Endothelial cell of umbilical vein (primary cell): ENCODE measurements at regions not wholly inside any gene's neighbourhood (a gene's known extent, or its start where the extent isn't known, plus 50 kb on each side); places are given as distances from the start of the nearest gene placed in this dataset.

Experiments used
- BruUV-seq: library from RNA; stranded (reverse); fragments of 400-500 nt; replicated peaks from 2 replicates; lab custom pipeline; 2021; lab: Mats Ljungman, UMichigan
- CTCF ChIA-PET: fragments of 300-600, 350-600 bp; sonication (Branson Sonifier 250); formaldehyde crosslinking; loops from one replicate; lab custom pipeline; 2021; ENCODE audit warnings: antibody characterized with exemption, inconsistent platforms; lab: Charles Lee
- POLR2A ChIA-PET: fragments of 300-600, 350-600 bp; sonication (Branson Sonifier 250); formaldehyde crosslinking; loops from one replicate; lab custom pipeline; 2021; ENCODE audit warnings: antibody characterized with exemption, inconsistent platforms; lab: Charles Lee
- DNase-seq: peaks from one replicate; pipeline ENCODE4 v3.0.0-alpha.2; 2011; ENCODE audit warnings: low read depth, low spot score
- FAIRE-seq: peaks from 2 replicates; lab custom pipeline; 2011; peaks lifted over from hg19 to GRCh38; lab: Jason Lieb, UNC
- H2AFZ ChIP-seq: 2 replicates; pipeline ENCODE4 v1.6.0; 2012; ENCODE audit warnings: low read depth, low read length, control low read depth, inconsistent platforms
- H3K27ac ChIP-seq: 2 replicates; pipeline ENCODE4 v1.5.1; 2011; ENCODE audit warnings: low read depth, mild to moderate bottlenecking, control low read depth, low read length, moderate library complexity; ENCODE audit not compliant: insufficient read depth
- H3K27me3 ChIP-seq, 2 experiments: 2 replicates each; pipeline versions ENCODE4 v1.6.0 to v1.6.1; 2011; ENCODE audit warnings: low read length in 2 of 2, mixed read lengths in 1 of 2; ENCODE audit not compliant: control insufficient read depth in 2 of 2, insufficient read depth in 2 of 2
- H3K36me3 ChIP-seq, 2 experiments: 2 replicates in 1 of 2; 3 replicates in 1 of 2; pipeline ENCODE4 v1.5.1; 2011; ENCODE audit warnings: low read length in 2 of 2, mild to moderate bottlenecking in 1 of 2, moderate library complexity in 1 of 2; ENCODE audit not compliant: control insufficient read depth in 2 of 2, insufficient read depth in 2 of 2; ENCODE audit errors: extremely low read depth in 1 of 2
- H3K4me1 ChIP-seq: 3 replicates; pipeline ENCODE4 v1.5.1; 2011; ENCODE audit warnings: mild to moderate bottlenecking, low read length; ENCODE audit not compliant: control insufficient read depth, insufficient read depth; ENCODE audit errors: extremely low read depth
- H3K4me2 ChIP-seq: 2 replicates; pipeline ENCODE4 v1.6.1; 2011; ENCODE audit warnings: low read length, control low read depth, mixed read lengths; ENCODE audit not compliant: insufficient read depth
- H3K4me3 ChIP-seq, 3 experiments: fragments of 200-600 bp in 1 of 3; sonication (generic), shearing (Covaris generic) in 1 of 3; replicated peaks in 1 of 3; 2 replicates each; pipeline ENCODE4 v1.5.1; 2011 to 2016; ENCODE audit warnings: control low read depth in 3 of 3, low read length in 3 of 3, mild to moderate bottlenecking in 2 of 3, inconsistent platforms in 1 of 3, low read depth in 1 of 3, moderate library complexity in 1 of 3; ENCODE audit not compliant: insufficient read depth in 1 of 3
- H3K79me2 ChIP-seq: 2 replicates; pipeline ENCODE4 v1.6.0; 2012; ENCODE audit warnings: low read length, inconsistent platforms; ENCODE audit not compliant: control insufficient read depth, insufficient read depth
- H3K9ac ChIP-seq: replicated peaks from 2 replicates; pipeline ENCODE3; 2011; ENCODE audit warnings: low read length, control low read depth; ENCODE audit not compliant: insufficient read depth; ENCODE audit errors: extremely low read depth
- H3K9me1 ChIP-seq: replicated peaks from 3 replicates; pipeline ENCODE4 v1.6.0; 2011; ENCODE audit warnings: mild to moderate bottlenecking, low read length; ENCODE audit not compliant: control insufficient read depth, insufficient read depth; ENCODE audit errors: extremely low read depth
- H3K9me3 ChIP-seq: replicated peaks from 2 replicates; pipeline ENCODE4 v1.5.1; 2012; ENCODE audit warnings: low read length, inconsistent platforms; ENCODE audit not compliant: control insufficient read depth, insufficient read depth
- H4K20me1 ChIP-seq: replicated peaks from 2 replicates; pipeline ENCODE3; 2011; ENCODE audit warnings: mild to moderate bottlenecking, low read length; ENCODE audit not compliant: control insufficient read depth, insufficient read depth; ENCODE audit errors: extremely low read depth
- CTCF ChIP-seq, 2 donors: IDR thresholded peaks; 1 replicate in 1 of 2; 2 replicates in 1 of 2; pipeline ENCODE4 v1.5.1; 2011; ENCODE audit warnings: low read length in 2 of 2, mild to moderate bottlenecking in 2 of 2, moderate library complexity in 2 of 2, control low read depth in 1 of 2, inconsistent platforms in 1 of 2, low read depth in 1 of 2; ENCODE audit not compliant: insufficient read depth in 1 of 2; ENCODE audit errors: extremely low read depth in 1 of 2
- EZH2 ChIP-seq: IDR thresholded peaks from 2 replicates; pipeline ENCODE4 v1.6.1; 2012; ENCODE audit warnings: borderline replicate concordance, low read depth, mild to moderate bottlenecking, moderate library complexity, low read length, inconsistent platforms; ENCODE audit not compliant: severe bottlenecking
- FOS ChIP-seq: IDR thresholded peaks from 2 replicates; pipeline ENCODE4 v1.6.1; 2011; ENCODE audit warnings: mild to moderate bottlenecking, low read length, moderate library complexity, borderline replicate concordance; ENCODE audit not compliant: insufficient read depth
- GATA2 ChIP-seq: IDR thresholded peaks from 2 replicates; pipeline ENCODE4 v1.7.0; 2011; ENCODE audit warnings: low read depth, mild to moderate bottlenecking, moderate library complexity, mixed read lengths, low read length; ENCODE audit not compliant: insufficient read length, insufficient read depth
- JUN ChIP-seq: IDR thresholded peaks from 2 replicates; pipeline ENCODE4 v1.6.1; 2011; ENCODE audit warnings: borderline replicate concordance, low read depth; ENCODE audit not compliant: insufficient read length, insufficient read depth
- MAX ChIP-seq: IDR thresholded peaks from 2 replicates; pipeline ENCODE4 v1.6.1; 2011; ENCODE audit not compliant: insufficient read depth, insufficient read length
- MYC ChIP-seq: IDR thresholded peaks from one replicate; pipeline ENCODE4 v1.6.1; 2011; ENCODE audit warnings: mild to moderate bottlenecking, low read depth, low read length
- POLR2A ChIP-seq: IDR thresholded peaks from 2 replicates; pipeline ENCODE4 v1.6.1; 2012; ENCODE audit warnings: low read depth, mild to moderate bottlenecking, control low read depth, low read length
- POLR2AphosphoS5 ChIP-seq: IDR thresholded peaks from 2 replicates; pipeline ENCODE4 v1.6.1; 2012; ENCODE audit warnings: low read depth, mild to moderate bottlenecking, control low read depth, low read length, moderate library complexity; ENCODE audit not compliant: insufficient read depth
- dilution Hi-C: fragments of 300-500 bp; cut with MboI; formaldehyde crosslinking; loops from one replicate; pipeline ENCODE4 v1.15.0; 2019; ENCODE audit warnings: low sequenced_read_pairs; ENCODE audit not compliant: extremely low pct_ligation_motif_present
- intact Hi-C: fragments of 100-400 bp; cut with micrococcal nuclease; formaldehyde crosslinking; loops from one replicate; pipeline ENCODE4 v1.10.0; 2022

GRCh38 chr4:94063084-94063483, 144.6 kb upstream of the SMARCAD1 start:
- H3K4me1 ChIP-seq = no peaks in the 10 kb centered on the region
- no TSS peak for BruUV-seq
- no peaks in the 10 kb centered on the region for H3K9me3 ChIP-seq
- H3K9me1 ChIP-seq = no peaks in the 10 kb centered on the region
- H3K27me3 ChIP-seq = no peaks in the 10 kb centered on the region
- intact Hi-C loops = no loop called here
- DNase-seq (no peak), FAIRE-seq (no peak)
- H2AFZ ChIP-seq = no peak overlapping the region
- H3K9ac ChIP-seq = no peak overlapping the region
- no peaks in the 10 kb centered on the region for H3K79me2 ChIP-seq
- dilution Hi-C loops = no loop called here
- TF ChIP-seq POLR2AphosphoS5 = no peak
- no peak for TF ChIP-seq CTCF (IDR thresholded peaks at IDR 0.05; ENCODE audit: extremely low read depth in 1 of 2, insufficient read depth in 1 of 2, low read depth in 1 of 2, low read length in 2 of 2)
- no peak for TF ChIP-seq EZH2
- no peaks in the 10 kb centered on the region for H3K36me3 ChIP-seq
- H3K4me3 ChIP-seq = no peak overlapping the region
- no peak overlapping the region for H3K27ac ChIP-seq
- CTCF ChIA-PET = no interaction called here
- H4K20me1 ChIP-seq = no peaks in the 10 kb centered on the region
- POLR2A ChIA-PET = no interaction called here
- no peak overlapping the region for H3K4me2 ChIP-seq

- Histone ChIP-seq H3K4me3 (no peak overlapping the region), H3K9me3 (no peaks in the 10 kb centered on the region), H3K27me3 (peaks cover 0 to 3% of the 10 kb centered on the region in 2 experiments), H3K9ac (no peak overlapping the region), H3K79me2 (no peaks in the 10 kb centered on the region), H4K20me1 (no peaks in the 10 kb centered on the region), H3K4me2 (no peak overlapping the region), H3K36me3 (no peaks in the 10 kb centered on the region), H2AFZ (no peak overlapping the region), H3K27ac (no peak overlapping the region), H3K9me1 (no peaks in the 10 kb centered on the region), H3K4me1 (no peaks in the 10 kb centered on the region)
- no TSS peak for BruUV-seq
- intact Hi-C loops (no loop called here), dilution Hi-C loops (no loop called here)
- POLR2A ChIA-PET = no interaction called here
- CTCF ChIA-PET = interaction anchor here (0.8 to 1.3 kb wide), 2 partner anchors 8 to 9 kb away, joined by 3 to 5 read pairs; no protein-coding TSS in a partner anchor
- DNase-seq (no peak), FAIRE-seq (no peak)
- TF ChIP-seq JUN (no peak), POLR2A (no peak), MAX (no peak), EZH2 (no peak), GATA2 (no peak), FOS (no peak), POLR2AphosphoS5 (no peak), CTCF (IDR thresholded peaks at IDR 0.05; ENCODE audit: extremely low read depth in 1 of 2, insufficient read depth in 1 of 2, low read depth in 1 of 2, low read length in 2 of 2) (no peak), MYC (no peak)
These were observed 138.6 kb upstream of the SMARCAD1 start for GRCh38 chr4:94068753-94069719.
